GM23248 (cell line): ENCODE measurements at regions not wholly inside any gene's neighbourhood (a gene's known extent, or its start where the extent isn't known, plus 50 kb on each side); places are given as distances from the start of the nearest gene placed in this dataset.

Source experiments
- EZH2 ChIP-seq: fragments of 200-600 bp; sonication (generic); IDR thresholded peaks from 2 replicates; pipeline ENCODE4 v1.6.1; 2018; ENCODE audit warnings: antibody characterized with exemption, mild to moderate bottlenecking; ENCODE audit not compliant: insufficient read depth, poor library complexity, severe bottlenecking
- EZH2phosphoT487 ChIP-seq: fragments of 200-600 bp; sonication (generic); IDR thresholded peaks from 2 replicates; pipeline ENCODE4 v1.6.1; 2018; ENCODE audit warnings: antibody characterized with exemption, moderate library complexity, mild to moderate bottlenecking, low read depth; ENCODE audit not compliant: insufficient read depth

DNA sequence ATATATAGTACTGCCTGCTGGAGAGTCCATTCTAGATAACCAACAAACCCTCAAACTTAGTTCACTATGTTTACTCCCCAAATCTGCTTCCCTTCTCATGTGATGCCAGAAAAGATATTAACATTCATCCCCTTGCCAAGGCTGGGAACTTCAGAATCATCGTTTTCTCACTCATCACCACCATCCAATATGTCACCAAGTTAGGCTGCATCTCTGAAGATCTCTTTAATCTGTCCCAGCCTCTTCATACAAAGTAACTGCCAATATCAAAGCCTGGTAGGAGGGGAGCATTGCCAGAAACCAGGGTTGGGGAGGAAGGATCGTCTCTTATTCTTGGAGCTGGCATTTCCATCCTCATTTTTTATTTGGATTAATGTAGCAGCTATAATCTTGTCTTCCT, 71.6 kb downstream of the XCL2 start:
- no peak for TF ChIP-seq EZH2
- TF ChIP-seq EZH2phosphoT487: no peak
